Stimulated activated CD4-positive, alpha-beta T cell treated with anti-CD3 and anti-CD28 coated beads, TNF-alpha, amount 100 ng/mL, for 4 hours (primary cell): ENCODE measurements at regions not wholly inside any gene's neighbourhood (a gene's known extent, or its start where the extent isn't known, plus 50 kb on each side); places are given as distances from the start of the nearest gene placed in this dataset.

Source experiments
- DNase-seq, 3 experiments: peaks; one replicate each; pipeline ENCODE4 v3.0.0-alpha.2; 2020; ENCODE audit warnings: low read depth in 3 of 3

DNA sequence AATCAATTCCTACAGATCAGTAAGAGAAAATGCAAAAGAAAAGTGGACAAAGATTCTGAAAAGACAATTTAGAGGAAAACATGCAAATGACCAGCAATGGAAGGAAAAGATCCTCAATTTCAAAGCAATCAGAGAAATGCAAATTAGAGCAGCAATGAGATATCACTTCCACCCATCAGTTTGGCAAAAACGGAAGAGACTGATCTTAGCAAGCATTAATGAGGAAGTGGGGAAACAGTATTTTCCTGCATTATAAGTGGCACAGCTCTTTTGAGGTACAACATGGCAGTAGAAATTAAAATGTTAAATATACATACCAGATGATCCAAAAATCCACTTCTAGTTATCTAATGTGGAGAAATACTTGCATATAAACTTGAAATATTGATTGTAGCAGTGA, 69.1 kb upstream of the SLC7A1 start:
- DNase-seq: no peak

- no peak for DNase-seq
Measured at GRCh38 chr13:29654843-29655547, 59.5 kb upstream of the SLC7A1 start.

- no peak for DNase-seq
Measured at GRCh38 chr13:29654384-29654783, 58.9 kb upstream of the SLC7A1 start.

DNA sequence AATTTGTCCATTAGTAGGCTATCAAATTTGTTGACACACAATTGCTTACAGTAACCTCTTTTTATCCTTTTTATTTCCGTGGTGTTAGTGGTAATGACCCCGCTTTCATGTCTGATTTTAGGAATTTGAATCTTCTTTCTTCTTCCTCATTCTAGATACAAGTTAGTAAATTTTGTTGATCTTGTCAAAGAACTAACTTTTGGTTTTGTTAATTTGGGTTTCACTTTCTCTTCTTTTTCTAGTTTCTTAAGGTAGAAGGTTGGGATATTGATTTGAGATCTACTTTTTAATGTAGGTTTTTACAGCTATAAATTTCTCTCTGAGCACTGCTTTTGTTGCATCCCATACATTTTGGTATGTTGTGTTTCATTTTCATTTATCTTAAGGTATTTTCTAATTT, 53.3 kb upstream of the SLC7A1 start:
- no peak for DNase-seq
